HCT116 (cell line): ENCODE measurements at regions not wholly inside any gene's neighbourhood (a gene's known extent, or its start where the extent isn't known, plus 50 kb on each side); places are given as distances from the start of the nearest gene placed in this dataset.

Source experiments
- ATAC-seq: fragments of 200-7000 bp; cut with Tn5 transposase; 2 replicates; pipeline ENCODE4 v1.9.1; 2020; ENCODE audit warnings: mild to moderate bottlenecking, moderate library complexity
- BruUV-seq: library from RNA; stranded (reverse); fragments of 400-500 nt; replicated peaks from 2 replicates; lab custom pipeline; 2021; lab: Mats Ljungman, UMichigan
- CTCF ChIA-PET: fragments of 300-600 bp; sonication (Branson Sonifier 250); formaldehyde crosslinking; loops from one replicate; lab custom pipeline; 2021; ENCODE audit warnings: antibody characterized with exemption; lab: Charles Lee
- POLR2A ChIA-PET: fragments of 300-600, 350-600 bp; sonication (Branson Sonifier 250); formaldehyde crosslinking; loops from one replicate; lab custom pipeline; 2021; ENCODE audit warnings: antibody characterized with exemption; lab: Charles Lee
- RAD21 ChIA-PET, 2 experiments: fragments of 300-600 bp; sonication (Branson Sonifier 250); formaldehyde crosslinking; loops; one replicate each; lab custom pipeline; 2023; ENCODE audit warnings: low total read pairs in 2 of 2; ENCODE audit not compliant: uncharacterized antibody in 2 of 2, unreplicated experiment in 2 of 2, low non-redundant PET in 1 of 2; lab: Charles Lee
- DNase-seq: peaks from one replicate; pipeline ENCODE4 v3.0.0-alpha.2; 2010; ENCODE audit warnings: low read depth, low spot score
- H2AFZ ChIP-seq: fragments of 200-600 bp; shearing (Covaris generic), sonication (generic); 2 replicates; pipeline ENCODE4 v1.6.1; 2017; ENCODE audit warnings: low read depth, mixed run types, mixed read lengths, antibody characterized with exemption, low read length; ENCODE audit not compliant: poor library complexity, severe bottlenecking
- H3K27ac ChIP-seq: 2 replicates; pipeline ENCODE4 v1.5.1; 2012; ENCODE audit warnings: low read depth, low read length
- H3K27me3 ChIP-seq: fragments of 200-600 bp; sonication (generic); 2 replicates; pipeline ENCODE4 v1.6.1; 2016; ENCODE audit warnings: mixed run types, low read length, mixed read lengths; ENCODE audit not compliant: insufficient read depth
- H3K36me3 ChIP-seq, 2 experiments: fragments of 200-500 bp in 1 of 2; fragments of 200-600 bp in 1 of 2; sonication (Bioruptor generic) in 1 of 2; sonication (generic) in 1 of 2; 2 replicates each; pipeline versions ENCODE4 v1.5.1 to v1.6.1; 2014 to 2016; ENCODE audit warnings: low read length in 2 of 2, inconsistent platforms in 1 of 2, mixed read lengths in 1 of 2, mixed run types in 1 of 2; ENCODE audit not compliant: insufficient read depth in 2 of 2, control insufficient read depth in 1 of 2
- H3K4me1 ChIP-seq, 2 experiments: fragments of 200-600 bp in 1 of 2; sonication (generic) in 1 of 2; 2 replicates each; pipeline versions ENCODE4 v1.5.1 to v1.6.1; 2012 to 2017; ENCODE audit warnings: low read length in 2 of 2, inconsistent platforms in 1 of 2, mild to moderate bottlenecking in 1 of 2, mixed read lengths in 1 of 2, mixed run types in 1 of 2, moderate library complexity in 1 of 2; ENCODE audit not compliant: insufficient read depth in 2 of 2, control insufficient read depth in 1 of 2
- H3K4me2 ChIP-seq: fragments of 200-600 bp; sonication (generic); 2 replicates; pipeline ENCODE4 v1.6.1; 2017; ENCODE audit warnings: mixed run types, low read length, mixed read lengths
- H3K4me3 ChIP-seq, 2 experiments: fragments of 200-600 bp in 1 of 2; sonication (generic) in 1 of 2; replicated peaks in 1 of 2; 2 replicates each; pipeline ENCODE4 v1.5.1; 2011 to 2016; ENCODE audit warnings: low read length in 2 of 2, control low read depth in 1 of 2, low read depth in 1 of 2, mild to moderate bottlenecking in 1 of 2, mixed read lengths in 1 of 2, mixed run types in 1 of 2
- H3K79me2 ChIP-seq: fragments of 200-600 bp; sonication (generic); 2 replicates; pipeline ENCODE4 v1.6.1; 2017; ENCODE audit warnings: mild to moderate bottlenecking, mixed run types, low read length, moderate library complexity, mixed read lengths; ENCODE audit not compliant: insufficient read depth
- H3K9ac ChIP-seq: fragments of 200-600 bp; sonication (generic); 2 replicates; pipeline ENCODE4 v1.6.1; 2016; ENCODE audit warnings: low read length, mixed read lengths
- H3K9me2 ChIP-seq: fragments of 200-600 bp; sonication (generic), shearing (Covaris generic); 2 replicates; pipeline ENCODE4 v1.6.1; 2017; ENCODE audit warnings: mixed run types, mild to moderate bottlenecking, moderate library complexity; ENCODE audit not compliant: insufficient read depth
- H3K9me3 ChIP-seq, 2 experiments: fragments of 200-500 bp in 1 of 2; fragments of 200-600 bp in 1 of 2; sonication (Bioruptor generic) in 1 of 2; sonication (generic) in 1 of 2; 2 replicates each; pipeline ENCODE4 v1.6.1; 2014 to 2017; ENCODE audit warnings: low read length in 2 of 2, mixed read lengths in 2 of 2, inconsistent platforms in 1 of 2, low read depth in 1 of 2, mild to moderate bottlenecking in 1 of 2, mixed run types in 1 of 2, moderate library complexity in 1 of 2; ENCODE audit not compliant: control insufficient read depth in 1 of 2, insufficient read depth in 1 of 2
- H4K20me1 ChIP-seq: fragments of 200-600 bp; sonication (generic), shearing (Covaris generic); 2 replicates; pipeline ENCODE4 v1.6.1; 2017; ENCODE audit warnings: mixed run types, mild to moderate bottlenecking, moderate library complexity; ENCODE audit not compliant: insufficient read depth
- CEBPB ChIP-seq: IDR thresholded peaks from 2 replicates; pipeline ENCODE4 v1.6.1; 2012; ENCODE audit warnings: low read depth
- CTCF ChIP-seq, 3 experiments: fragments of 200-600 bp in 1 of 3; sonication (generic) in 1 of 3; IDR thresholded peaks in 2 of 3; conservative IDR thresholded peaks in 1 of 3; 2 replicates each; pipeline ENCODE4 v1.5.1; 2012 to 2017; ENCODE audit warnings: low read depth in 2 of 3, low read length in 2 of 3, antibody characterized with exemption in 1 of 3, borderline replicate concordance in 1 of 3, control low read depth in 1 of 3, mild to moderate bottlenecking in 1 of 3, mixed read lengths in 1 of 3, mixed run types in 1 of 3, moderate library complexity in 1 of 3; ENCODE audit not compliant: insufficient read depth in 1 of 3
- EGR1 ChIP-seq: IDR thresholded peaks from 2 replicates; pipeline ENCODE4 v1.6.1; 2012; ENCODE audit warnings: low read depth
- ELF1 ChIP-seq: IDR thresholded peaks from 2 replicates; pipeline ENCODE4 v1.6.1; 2012; ENCODE audit warnings: low read depth, borderline replicate concordance
- EZH2 ChIP-seq: fragments of 200-600 bp; sonication (generic); IDR thresholded peaks from 2 replicates; pipeline ENCODE4 v1.6.1; 2017; ENCODE audit warnings: antibody characterized with exemption, mixed run types
- EZH2phosphoT487 ChIP-seq: fragments of 200-600 bp; IDR thresholded peaks from 2 replicates; pipeline ENCODE4 v1.6.1; 2018; ENCODE audit warnings: antibody characterized with exemption, borderline replicate concordance
- FOSL1 ChIP-seq: IDR thresholded peaks from 2 replicates; pipeline ENCODE4 v1.6.1; 2012; ENCODE audit warnings: low read depth
- JUND ChIP-seq: IDR thresholded peaks from 2 replicates; pipeline ENCODE4 v1.6.1; 2012
- MAX ChIP-seq: IDR thresholded peaks from 2 replicates; pipeline ENCODE4 v1.6.1; 2012
- POLR2A ChIP-seq: IDR thresholded peaks from 2 replicates; pipeline ENCODE4 v1.7.0; 2011; ENCODE audit warnings: borderline replicate concordance; ENCODE audit not compliant: insufficient read depth, insufficient read length; ENCODE audit errors: extremely low read depth
- POLR2AphosphoS5 ChIP-seq: IDR thresholded peaks from 2 replicates; pipeline ENCODE4 v1.6.1; 2011; ENCODE audit warnings: mild to moderate bottlenecking, low read depth, low read length, moderate library complexity
- RAD21 ChIP-seq: IDR thresholded peaks from 2 replicates; pipeline ENCODE4 v1.6.1; 2012; ENCODE audit warnings: low read depth, mild to moderate bottlenecking
- YY1 ChIP-seq: IDR thresholded peaks from 2 replicates; pipeline ENCODE4 v1.6.1; 2011; ENCODE audit warnings: low read length, low read depth, moderate library complexity, mild to moderate bottlenecking; ENCODE audit not compliant: insufficient replicate concordance; ENCODE audit errors: extremely low read depth
- ZFX ChIP-seq: fragments of 450-650 bp; IDR thresholded peaks from 2 replicates; pipeline ENCODE4 v1.6.1; 2017
- ZNF274 ChIP-seq: fragments of 200-500 bp; sonication (Bioruptor generic); IDR thresholded peaks from 2 replicates; pipeline ENCODE4 v1.6.1; 2014; ENCODE audit warnings: mild to moderate bottlenecking, low read depth, low read length, inconsistent platforms
- intact Hi-C: fragments of 100-400 bp; cut with micrococcal nuclease; formaldehyde crosslinking; loops from 2 replicates; pipeline ENCODE4 v1.10.0; 2022
- TF ChIP-seq, protein P1 (sequence below): IDR thresholded peaks from 2 replicates; pipeline ENCODE4 v1.6.1; 2012; ENCODE audit warnings: low read depth
- TF ChIP-seq, protein P2 (sequence below): IDR thresholded peaks from 2 replicates; pipeline ENCODE4 v1.6.1; 2012

- TF ChIP-seq ELF1 (no peak), EGR1 (no peak), POLR2A (no peak), EZH2phosphoT487 (no peak), ZNF274 (no peak), POLR2AphosphoS5 (no peak), YY1 (no peak), CEBPB (no peak), MAX (no peak), EZH2 (no peak), ZFX (no peak), JUND (no peak), FOSL1 (no peak), RAD21 (no peak), CTCF (IDR thresholded peaks at IDR 0.05 in 2 of 3, conservative IDR thresholded peaks at IDR 0.05 in 1 of 3; ENCODE audit: borderline replicate concordance in 1 of 3, insufficient read depth in 1 of 3, low read depth in 2 of 3, low read length in 2 of 3) (no peak)
- TF ChIP-seq, protein P1, sequence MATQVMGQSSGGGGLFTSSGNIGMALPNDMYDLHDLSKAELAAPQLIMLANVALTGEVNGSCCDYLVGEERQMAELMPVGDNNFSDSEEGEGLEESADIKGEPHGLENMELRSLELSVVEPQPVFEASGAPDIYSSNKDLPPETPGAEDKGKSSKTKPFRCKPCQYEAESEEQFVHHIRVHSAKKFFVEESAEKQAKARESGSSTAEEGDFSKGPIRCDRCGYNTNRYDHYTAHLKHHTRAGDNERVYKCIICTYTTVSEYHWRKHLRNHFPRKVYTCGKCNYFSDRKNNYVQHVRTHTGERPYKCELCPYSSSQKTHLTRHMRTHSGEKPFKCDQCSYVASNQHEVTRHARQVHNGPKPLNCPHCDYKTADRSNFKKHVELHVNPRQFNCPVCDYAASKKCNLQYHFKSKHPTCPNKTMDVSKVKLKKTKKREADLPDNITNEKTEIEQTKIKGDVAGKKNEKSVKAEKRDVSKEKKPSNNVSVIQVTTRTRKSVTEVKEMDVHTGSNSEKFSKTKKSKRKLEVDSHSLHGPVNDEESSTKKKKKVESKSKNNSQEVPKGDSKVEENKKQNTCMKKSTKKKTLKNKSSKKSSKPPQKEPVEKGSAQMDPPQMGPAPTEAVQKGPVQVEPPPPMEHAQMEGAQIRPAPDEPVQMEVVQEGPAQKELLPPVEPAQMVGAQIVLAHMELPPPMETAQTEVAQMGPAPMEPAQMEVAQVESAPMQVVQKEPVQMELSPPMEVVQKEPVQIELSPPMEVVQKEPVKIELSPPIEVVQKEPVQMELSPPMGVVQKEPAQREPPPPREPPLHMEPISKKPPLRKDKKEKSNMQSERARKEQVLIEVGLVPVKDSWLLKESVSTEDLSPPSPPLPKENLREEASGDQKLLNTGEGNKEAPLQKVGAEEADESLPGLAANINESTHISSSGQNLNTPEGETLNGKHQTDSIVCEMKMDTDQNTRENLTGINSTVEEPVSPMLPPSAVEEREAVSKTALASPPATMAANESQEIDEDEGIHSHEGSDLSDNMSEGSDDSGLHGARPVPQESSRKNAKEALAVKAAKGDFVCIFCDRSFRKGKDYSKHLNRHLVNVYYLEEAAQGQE: no peak
- TF ChIP-seq, protein P2, sequence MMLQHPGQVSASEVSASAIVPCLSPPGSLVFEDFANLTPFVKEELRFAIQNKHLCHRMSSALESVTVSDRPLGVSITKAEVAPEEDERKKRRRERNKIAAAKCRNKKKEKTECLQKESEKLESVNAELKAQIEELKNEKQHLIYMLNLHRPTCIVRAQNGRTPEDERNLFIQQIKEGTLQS: no peak
- H2AFZ ChIP-seq: no peak overlapping the region
- BruUV-seq: no TSS peak
- H4K20me1 ChIP-seq: no peaks in the 10 kb centered on the region
- DNase-seq: no peak
- peaks cover 0 to 11% of the 10 kb centered on the region in 2 experiments; a peak in 2 of 4 replicates for H3K9me3 ChIP-seq
- no peaks in the 10 kb centered on the region for H3K9me2 ChIP-seq
- H3K27ac ChIP-seq: no peak overlapping the region
- ChIA-PET RAD21 (no interaction called here), POLR2A (no interaction called here), CTCF (no interaction called here)
- intact Hi-C loops: no loop called here
- H3K9ac ChIP-seq: no peak overlapping the region
- H3K36me3 ChIP-seq: no peaks in the 10 kb centered on the region
- H3K27me3 ChIP-seq: no peaks in the 10 kb centered on the region
- H3K4me3 ChIP-seq: no peak overlapping the region
- H3K4me2 ChIP-seq: no peak overlapping the region
- H3K4me1 ChIP-seq: no peaks in the 10 kb centered on the region
- no peaks in the 10 kb centered on the region for H3K79me2 ChIP-seq
- no peak for ATAC-seq
Measured at GRCh38 chr3:96294143-96294542, 520.3 kb upstream of the EPHA6 start.
